ENCODE measurements at regions not wholly inside any gene's neighbourhood (a gene's known extent, or its start where the extent isn't known, plus 50 kb on each side); places are given as distances from the start of the nearest gene placed in this dataset.
"Not testable (repeated sequence)": the region's sequence is repeated elsewhere in the genome, so short reads cannot be mapped to it uniquely, and the experiment has no call there.

GRCh38 chr6:86456821-86457220 lies 480.5 kb upstream of the HTR1E start:
- DNase-seq: no peak

DNA sequence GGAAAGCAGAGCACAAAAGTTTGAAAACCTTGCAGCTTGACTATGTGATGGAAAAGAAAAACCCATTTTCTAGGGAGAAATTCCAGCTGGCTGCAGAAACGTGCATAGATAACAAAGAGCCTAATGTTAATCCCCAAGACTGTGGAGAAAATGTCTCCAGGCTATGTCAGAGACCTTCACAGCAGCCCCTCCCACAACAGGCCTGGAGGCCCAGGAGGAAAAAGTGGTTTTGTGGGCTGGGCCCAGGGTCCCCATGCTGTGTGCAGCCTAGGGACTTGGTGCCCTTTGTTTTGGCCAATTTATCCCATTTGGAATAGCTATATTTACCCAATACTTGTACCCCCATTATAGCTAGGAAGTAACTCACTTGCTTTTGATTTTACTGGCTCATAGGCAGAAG lies 484.1 kb upstream of the HTR1E start:
- no peak for DNase-seq

- DNase-seq: no peak
Measured at GRCh38 chr6:86448398-86448797, 488.9 kb upstream of the HTR1E start.

GRCh38 chr6:86440608-86441007 lies 496.7 kb upstream of the HTR1E start:
- no peak for DNase-seq

- no peak for DNase-seq
Measured at GRCh38 chr6:86423571-86423970, 513.8 kb upstream of the HTR1E start.

DNA sequence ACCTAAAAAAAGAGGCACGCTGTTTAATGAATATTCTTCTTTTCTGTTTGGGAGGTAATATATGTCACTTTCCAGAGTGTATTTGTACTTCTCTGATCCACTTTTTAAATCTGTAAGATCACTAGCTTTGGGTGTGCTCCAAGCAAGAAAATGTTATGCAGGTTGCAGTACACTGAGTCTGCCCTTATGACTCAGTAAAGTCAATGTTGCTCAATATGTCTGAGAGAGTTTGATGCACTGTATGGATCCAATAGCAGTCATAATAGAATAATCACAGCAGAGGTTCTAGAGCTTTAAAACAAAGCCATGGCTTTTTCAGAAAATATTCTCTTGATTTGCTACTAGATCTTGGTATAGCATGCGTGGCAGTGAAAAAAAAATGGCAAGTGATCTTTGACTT lies 525.3 kb upstream of the HTR1E start:
- DNase-seq: no peak

GRCh38 chr6:86407128-86407527 lies 530.2 kb upstream of the HTR1E start:
- DNase-seq: no peak

- DNase-seq: not testable (repeated sequence)
Measured at GRCh38 chr6:86392850-86393249, 544.5 kb upstream of the HTR1E start.

- DNase-seq: no peak
Measured at GRCh38 chr6:86380571-86381125, 556.7 kb upstream of the HTR1E start.

- no peak for DNase-seq
Measured at GRCh38 chr6:86357877-86358276, 579.5 kb upstream of the HTR1E start.

DNA sequence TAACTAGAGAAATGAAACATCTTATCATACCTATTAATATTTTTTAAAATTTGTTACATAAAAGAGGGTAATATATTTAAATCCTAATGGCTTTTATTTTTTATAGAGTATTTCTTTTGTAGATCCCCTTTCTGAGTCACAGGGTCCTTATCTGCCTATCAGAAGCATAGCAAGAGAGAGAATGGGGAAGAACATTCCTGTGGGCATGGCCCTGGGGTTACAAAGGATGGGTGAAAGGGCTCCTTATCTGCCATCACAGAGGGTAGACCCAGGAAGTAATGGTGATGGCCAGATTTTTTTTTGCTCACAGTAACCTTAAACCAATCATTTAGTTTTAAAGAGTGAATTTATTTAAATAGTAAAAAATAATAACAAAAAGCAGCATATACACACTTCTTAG lies 582.1 kb upstream of the HTR1E start:
- no peak for DNase-seq

GRCh38 chr6:86331919-86332318 lies 605.4 kb upstream of the HTR1E start:
- DNase-seq: no peak

GRCh38 chr6:86331265-86331840 lies 606.0 kb upstream of the HTR1E start:
- DNase-seq: no peak

- DNase-seq: no peak
Measured at GRCh38 chr6:86306210-86306609, 631.1 kb upstream of the HTR1E start.

- no peak for DNase-seq
Measured at GRCh38 chr6:86285876-86286275, 643.2 kb upstream of the SYNCRIP start.

DNA sequence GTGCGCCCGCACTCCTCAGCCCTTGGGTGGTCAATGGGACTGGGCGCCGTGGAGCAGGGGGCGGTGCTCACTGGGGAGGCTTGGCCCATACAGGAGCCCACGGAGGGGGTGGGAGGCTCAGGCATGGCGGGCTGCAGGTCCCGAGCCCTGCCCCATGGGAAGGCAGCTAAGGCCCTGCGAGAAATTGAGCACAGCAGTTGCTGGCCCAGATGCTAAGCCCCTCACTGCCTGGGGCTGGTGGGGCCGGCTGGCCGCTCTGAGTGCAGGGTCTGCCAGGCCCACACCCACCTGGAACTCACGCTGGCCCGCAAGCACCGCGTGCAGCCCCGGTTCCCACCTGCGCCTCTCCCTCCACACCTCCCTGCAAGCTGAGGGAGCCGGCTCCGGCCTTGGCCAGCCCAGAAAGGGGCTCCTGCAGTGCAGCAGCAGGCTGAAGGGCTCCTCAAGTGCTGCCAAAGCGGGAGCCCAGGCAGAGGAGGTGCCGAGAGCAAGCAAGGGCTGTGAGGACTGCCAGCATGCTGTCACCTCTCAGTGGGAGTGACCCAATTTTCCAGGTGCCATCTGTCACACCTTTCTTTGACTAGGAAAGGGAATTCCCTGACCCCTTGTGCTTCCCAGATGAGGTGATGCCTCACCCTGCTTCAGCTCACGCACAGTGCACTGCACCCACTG lies 642.3 kb upstream of the SYNCRIP start:
- not testable (repeated sequence) for DNase-seq

DNA sequence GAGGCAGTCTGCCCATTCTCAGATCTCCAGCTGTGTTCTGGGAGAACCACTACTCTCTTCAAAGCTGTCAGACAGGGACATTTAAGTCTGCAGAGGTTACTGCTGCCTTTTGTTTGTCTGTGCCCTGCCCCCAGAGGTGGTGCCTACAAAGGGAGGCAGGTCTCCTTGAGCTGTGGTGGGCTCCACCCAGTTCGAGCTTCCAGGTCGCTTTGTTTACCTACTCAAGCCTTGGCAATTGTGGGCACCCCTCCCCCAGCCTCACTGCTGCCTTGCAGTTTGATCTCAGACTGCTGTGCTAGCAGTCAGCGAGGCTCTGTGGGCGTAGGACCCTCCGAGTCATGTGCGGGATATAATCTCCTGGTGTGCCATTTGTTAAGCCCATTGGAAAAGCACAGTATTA lies 640.9 kb upstream of the SYNCRIP start:
- DNase-seq: not testable (repeated sequence)

GRCh38 chr6:86276056-86276455 lies 633.4 kb upstream of the SYNCRIP start:
- DNase-seq: no peak

GRCh38 chr6:86273936-86274335 lies 631.2 kb upstream of the SYNCRIP start:
- no peak for DNase-seq

- DNase-seq: no peak
Measured at GRCh38 chr6:86256615-86257187, 614.0 kb upstream of the SYNCRIP start.

GRCh38 chr6:86255973-86256372 lies 613.3 kb upstream of the SYNCRIP start:
- no peak for DNase-seq

DNA sequence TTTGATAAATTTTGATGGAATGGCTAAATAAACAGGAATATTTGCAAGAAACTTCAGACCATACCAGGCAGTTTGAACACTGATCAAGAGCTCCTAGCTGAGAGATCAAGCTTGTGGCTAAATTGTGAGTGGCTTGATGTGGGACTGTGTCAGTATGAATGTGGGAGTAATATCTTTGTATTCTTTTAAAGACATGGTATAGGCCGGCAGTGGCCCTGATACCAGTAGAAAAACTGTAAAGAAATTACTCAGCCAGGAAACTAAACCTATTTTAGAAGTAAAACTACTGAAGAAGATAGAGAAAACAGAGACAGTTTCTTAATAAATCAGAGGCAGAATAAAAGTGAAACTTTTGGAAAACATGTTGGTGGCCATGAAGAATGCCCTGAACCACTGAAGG lies 608.4 kb upstream of the SYNCRIP start:
- no peak for DNase-seq

DNA sequence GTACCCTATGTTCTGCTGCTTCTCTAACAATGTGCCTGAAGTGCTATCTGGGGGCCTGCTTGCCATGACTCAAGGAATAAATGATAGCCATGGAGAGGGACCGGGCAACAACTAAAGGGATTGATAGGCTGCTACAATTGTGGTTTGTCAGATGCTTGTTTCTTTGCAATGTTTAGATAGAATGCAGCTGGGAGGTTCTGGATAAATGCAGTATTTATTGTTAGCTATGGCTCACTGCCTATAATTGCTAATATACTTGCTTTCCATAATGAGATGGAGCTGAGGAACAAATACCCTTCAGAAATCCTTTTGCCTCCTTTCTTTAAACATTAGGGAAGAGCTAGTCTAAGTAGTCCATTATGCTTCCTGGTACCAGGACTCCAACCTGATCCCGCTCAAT lies 575.2 kb upstream of the SYNCRIP start:
- DNase-seq: no peak

DNA sequence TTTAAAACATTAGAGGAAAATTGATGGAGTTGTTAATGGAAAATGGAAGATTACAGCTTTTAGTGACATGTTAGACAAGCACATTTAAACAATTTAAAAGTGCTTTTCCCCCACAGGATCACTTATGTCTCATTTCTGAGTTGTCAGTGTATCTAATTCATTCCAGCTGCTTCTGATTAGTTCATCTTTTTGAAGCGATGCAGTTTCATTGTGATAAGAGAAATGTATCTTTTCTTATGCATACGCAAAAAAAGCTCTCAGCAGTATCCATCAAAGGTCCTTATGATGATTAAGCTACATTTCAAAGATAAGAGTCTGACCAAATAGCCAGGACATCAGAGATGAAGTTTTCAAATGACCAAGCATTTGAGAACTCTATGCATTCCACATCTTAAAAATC lies 572.6 kb upstream of the SYNCRIP start:
- DNase-seq: no peak

Data from activated CD4-positive, CD25-positive, alpha-beta regulatory T cell (primary cell).